ENCODE measurements at regions not wholly inside any gene's neighbourhood (a gene's known extent, or its start where the extent isn't known, plus 50 kb on each side); places are given as distances from the start of the nearest gene placed in this dataset.

- Mint-ChIP-seq H3K4me3 (no peak overlapping the region), H3K4me1 (no peaks in the 10 kb centered on the region), H3K36me3 (ENCODE audit: low read depth) (no peaks in the 10 kb centered on the region), H3K27ac (no peak overlapping the region), H3K27me3 (peaks cover 28% of the 10 kb centered on the region)
- ATAC-seq (no peak), DNase-seq (no peak)
- no peaks in the 10 kb centered on the region for H3K9me3 ChIP-seq (ENCODE audit: control insufficient read depth, low read length, poor library complexity, severe bottlenecking)
These were observed 143.5 kb downstream of the DMRTA2 start for GRCh38 chr1:50279622-50280330.

GRCh38 chr1:50278961-50279360 is 144.3 kb downstream of the DMRTA2 start:
- DNase-seq (no peak), ATAC-seq (no peak)
- H3K27me3 Mint-ChIP-seq = peaks cover 29% of the 10 kb centered on the region
- no peaks in the 10 kb centered on the region for H3K9me3 ChIP-seq (ENCODE audit: control insufficient read depth, low read length, poor library complexity, severe bottlenecking)
- no peaks in the 10 kb centered on the region for H3K4me1 Mint-ChIP-seq
- H3K4me3 Mint-ChIP-seq = no peak overlapping the region
- H3K36me3 Mint-ChIP-seq (ENCODE audit: low read depth) = no peaks in the 10 kb centered on the region
- H3K27ac Mint-ChIP-seq = no peak overlapping the region

- ATAC-seq (no peak), DNase-seq (no peak)
- Mint-ChIP-seq H3K36me3 (ENCODE audit: low read depth) (no peaks in the 10 kb centered on the region), H3K4me3 (no peak overlapping the region), H3K27ac (no peak overlapping the region), H3K27me3 (peaks cover 30% of the 10 kb centered on the region), H3K4me1 (no peaks in the 10 kb centered on the region)
- no peaks in the 10 kb centered on the region for H3K9me3 ChIP-seq (ENCODE audit: control insufficient read depth, low read length, poor library complexity, severe bottlenecking)
These were observed 144.8 kb downstream of the DMRTA2 start for GRCh38 chr1:50278410-50278809.

- Mint-ChIP-seq H3K4me3 (no peak overlapping the region), H3K36me3 (ENCODE audit: low read depth) (no peaks in the 10 kb centered on the region), H3K27ac (no peak overlapping the region), H3K4me1 (no peaks in the 10 kb centered on the region), H3K27me3 (peaks cover 48% of the 10 kb centered on the region)
- ATAC-seq (no peak), DNase-seq (no peak)
- no peaks in the 10 kb centered on the region for H3K9me3 ChIP-seq (ENCODE audit: control insufficient read depth, low read length, poor library complexity, severe bottlenecking)
These were observed 147.7 kb downstream of the DMRTA2 start for GRCh38 chr1:50275566-50275965.

GRCh38 chr1:50272912-50273311 is 150.3 kb downstream of the DMRTA2 start:
- H3K9me3 ChIP-seq (ENCODE audit: control insufficient read depth, low read length, poor library complexity, severe bottlenecking) = no peaks in the 10 kb centered on the region
- Mint-ChIP-seq H3K27me3 (peaks cover 45% of the 10 kb centered on the region), H3K4me3 (no peak overlapping the region), H3K27ac (no peak overlapping the region), H3K4me1 (no peaks in the 10 kb centered on the region), H3K36me3 (ENCODE audit: low read depth) (no peaks in the 10 kb centered on the region)
- DNase-seq = no peak
- no peak for ATAC-seq

GRCh38 chr1:50271968-50272578 is 151.2 kb downstream of the DMRTA2 start:
- Mint-ChIP-seq H3K36me3 (ENCODE audit: low read depth) (no peaks in the 10 kb centered on the region), H3K27me3 (peaks cover 38% of the 10 kb centered on the region), H3K4me3 (no peak overlapping the region), H3K4me1 (no peaks in the 10 kb centered on the region), H3K27ac (no peak overlapping the region)
- H3K9me3 ChIP-seq (ENCODE audit: control insufficient read depth, low read length, poor library complexity, severe bottlenecking) = no peaks in the 10 kb centered on the region
- ATAC-seq (no peak), DNase-seq (no peak)

GRCh38 chr1:50271337-50271736 is 151.9 kb downstream of the DMRTA2 start:
- DNase-seq (no peak), ATAC-seq (no peak)
- no peaks in the 10 kb centered on the region for H3K4me1 Mint-ChIP-seq
- no peaks in the 10 kb centered on the region for H3K9me3 ChIP-seq (ENCODE audit: control insufficient read depth, low read length, poor library complexity, severe bottlenecking)
- no peak overlapping the region for H3K4me3 Mint-ChIP-seq
- peaks cover 33% of the 10 kb centered on the region for H3K27me3 Mint-ChIP-seq
- no peaks in the 10 kb centered on the region for H3K36me3 Mint-ChIP-seq (ENCODE audit: low read depth)
- no peak overlapping the region for H3K27ac Mint-ChIP-seq

- DNase-seq = no peak
- Mint-ChIP-seq H3K36me3 (ENCODE audit: low read depth) (no peaks in the 10 kb centered on the region), H3K4me3 (no peak overlapping the region), H3K27ac (no peak overlapping the region), H3K27me3 (peaks cover 28% of the 10 kb centered on the region), H3K4me1 (no peaks in the 10 kb centered on the region)
- no peak for ATAC-seq
- no peaks in the 10 kb centered on the region for H3K9me3 ChIP-seq (ENCODE audit: control insufficient read depth, low read length, poor library complexity, severe bottlenecking)
These were observed 152.3 kb downstream of the DMRTA2 start for GRCh38 chr1:50270926-50271325.

GRCh38 chr1:50268049-50268448 is 155.2 kb downstream of the DMRTA2 start:
- H3K9me3 ChIP-seq (ENCODE audit: control insufficient read depth, low read length, poor library complexity, severe bottlenecking) = no peaks in the 10 kb centered on the region
- peaks cover 19% of the 10 kb centered on the region for H3K27me3 Mint-ChIP-seq
- ATAC-seq (no peak), DNase-seq (no peak)
- no peak overlapping the region for H3K4me3 Mint-ChIP-seq
- no peaks in the 10 kb centered on the region for H3K4me1 Mint-ChIP-seq
- H3K27ac Mint-ChIP-seq = no peak overlapping the region
- no peaks in the 10 kb centered on the region for H3K36me3 Mint-ChIP-seq (ENCODE audit: low read depth)

- H3K9me3 ChIP-seq (ENCODE audit: control insufficient read depth, low read length, poor library complexity, severe bottlenecking) = no peaks in the 10 kb centered on the region
- Mint-ChIP-seq H3K27me3 (peaks cover 6% of the 10 kb centered on the region), H3K36me3 (ENCODE audit: low read depth) (no peaks in the 10 kb centered on the region), H3K4me1 (no peaks in the 10 kb centered on the region), H3K27ac (no peak overlapping the region), H3K4me3 (no peak overlapping the region)
- no peak for DNase-seq
- no peak for ATAC-seq
These were observed 156.7 kb downstream of the DMRTA2 start for GRCh38 chr1:50266509-50266908.

- H3K27me3 Mint-ChIP-seq = peaks cover 6% of the 10 kb centered on the region
- no peaks in the 10 kb centered on the region for H3K9me3 ChIP-seq (ENCODE audit: control insufficient read depth, low read length, poor library complexity, severe bottlenecking)
- no peaks in the 10 kb centered on the region for H3K36me3 Mint-ChIP-seq (ENCODE audit: low read depth)
- no peak overlapping the region for H3K27ac Mint-ChIP-seq
- ATAC-seq = no peak
- H3K4me1 Mint-ChIP-seq = no peaks in the 10 kb centered on the region
- DNase-seq = no peak
- H3K4me3 Mint-ChIP-seq = no peak overlapping the region
These were observed 157.1 kb downstream of the ELAVL4 start for GRCh38 chr1:50265790-50266314.

GRCh38 chr1:50264590-50264989 is 155.9 kb downstream of the ELAVL4 start:
- no peak for ATAC-seq
- no peaks in the 10 kb centered on the region for H3K9me3 ChIP-seq (ENCODE audit: control insufficient read depth, low read length, poor library complexity, severe bottlenecking)
- DNase-seq = no peak
- Mint-ChIP-seq H3K36me3 (ENCODE audit: low read depth) (no peaks in the 10 kb centered on the region), H3K27me3 (peaks cover 6% of the 10 kb centered on the region), H3K27ac (no peak overlapping the region), H3K4me1 (no peaks in the 10 kb centered on the region), H3K4me3 (no peak overlapping the region)

- H3K9me3 ChIP-seq (ENCODE audit: control insufficient read depth, low read length, poor library complexity, severe bottlenecking) = no peaks in the 10 kb centered on the region
- Mint-ChIP-seq H3K36me3 (ENCODE audit: low read depth) (no peaks in the 10 kb centered on the region), H3K4me3 (no peak overlapping the region), H3K4me1 (no peaks in the 10 kb centered on the region), H3K27me3 (peaks cover 6% of the 10 kb centered on the region), H3K27ac (no peak overlapping the region)
- DNase-seq (no peak), ATAC-seq (no peak)
These were observed 153.7 kb downstream of the ELAVL4 start for GRCh38 chr1:50262436-50262835.

- H3K27me3 Mint-ChIP-seq = peaks cover 6% of the 10 kb centered on the region
- DNase-seq = no peak
- H3K4me1 Mint-ChIP-seq = no peaks in the 10 kb centered on the region
- no peak overlapping the region for H3K4me3 Mint-ChIP-seq
- H3K27ac Mint-ChIP-seq = no peak overlapping the region
- no peaks in the 10 kb centered on the region for H3K36me3 Mint-ChIP-seq (ENCODE audit: low read depth)
- no peak for ATAC-seq
- no peaks in the 10 kb centered on the region for H3K9me3 ChIP-seq (ENCODE audit: control insufficient read depth, low read length, poor library complexity, severe bottlenecking)
These were observed 153.2 kb downstream of the ELAVL4 start for GRCh38 chr1:50261951-50262350.
